ENCODE measurements at regions not wholly inside any gene's neighbourhood (a gene's known extent, or its start where the extent isn't known, plus 50 kb on each side); places are given as distances from the start of the nearest gene placed in this dataset.

GRCh38 chr5:159673538-159673937 is 242.7 kb upstream of the ADRA1B start:
- Histone ChIP-seq H3K9me1 (ENCODE audit: control insufficient read depth, insufficient read depth, low read length) (no peaks in the 10 kb centered on the region), H3K9me3 (replicated peaks; ENCODE audit: control insufficient read depth, insufficient read depth, low read depth, low read length) (no peaks in the 10 kb centered on the region), H4K20me1 (replicated peaks; ENCODE audit: control insufficient read depth, insufficient read depth, low read length) (no peaks in the 10 kb centered on the region), H3K4me1 (replicated peaks in 1 of 2; ENCODE audit: control insufficient read depth in 2 of 2, insufficient read depth in 2 of 2, low read length in 2 of 2) (no peaks in the 10 kb centered on the region; a peak in 1 of 5 replicates), H3K4me2 (ENCODE audit: insufficient read depth, low read length) (no peak overlapping the region), H3K27me3 (ENCODE audit: control insufficient read depth in 2 of 2, insufficient read depth in 2 of 2, low read length in 2 of 2) (no peaks in the 10 kb centered on the region), H3K79me2 (ENCODE audit: control insufficient read depth, insufficient read depth, low read length) (no peaks in the 10 kb centered on the region), H2AFZ (ENCODE audit: low read depth, low read length) (no peak overlapping the region), H3K36me3 (ENCODE audit: control insufficient read depth, insufficient read depth, low read length) (no peaks in the 10 kb centered on the region), H3K9ac (ENCODE audit: insufficient read depth in 1 of 2, low read depth in 2 of 2, low read length in 2 of 2) (no peak overlapping the region), H3K4me3 (no peak overlapping the region), H3K27ac (ENCODE audit: extremely low read depth, low read depth, low read length) (no peak overlapping the region)
- no peak for FAIRE-seq
- POLR2A ChIA-PET: no interaction called here
- CTCF ChIA-PET (ENCODE audit: low intra/inter-chr PET ratio): no interaction called here
- no peak for TF ChIP-seq CBX1 (IDR thresholded peaks at IDR 0.05; ENCODE audit: low read depth)
- TF ChIP-seq ZNF699 (CRISPR knock-in tag; IDR thresholded peaks at IDR 0.05; ENCODE audit: insufficient replicate concordance): no peak
- TF ChIP-seq ZNF41 (CRISPR knock-in tag; conservative IDR thresholded peaks at IDR 0.05): no peak
- no peak for TF ChIP-seq RBM17 (IDR thresholded peaks at IDR 0.05; ENCODE audit: borderline replicate concordance, low read depth, low read length)
- WGBS (ENCODE audit: insufficient coverage, low coverage, missing lambda C conversion rate): 0% methylated on average over 2 of the region's 2 CpGs
- no TSS peak for BruUV-seq (replicated peaks)
- in situ Hi-C loops (cut with MboI) (no loop called here), intact Hi-C loops (cut with micrococcal nuclease) (no loop called here)
- no peak for ATAC-seq
- no peak for DNase-seq (ENCODE audit: extremely low read depth in 1 of 4, low spot score in 3 of 4)

- ChIA-PET CTCF (ENCODE audit: low intra/inter-chr PET ratio) (no interaction called here), POLR2A (no interaction called here)
- ATAC-seq (no peak), DNase-seq (ENCODE audit: extremely low read depth in 1 of 4, low spot score in 3 of 4) (no peak), FAIRE-seq (no peak)
- H3K4me1 ChIP-seq (replicated peaks in 1 of 2; ENCODE audit: control insufficient read depth in 2 of 2, insufficient read depth in 2 of 2, low read length in 2 of 2): no peaks in the 10 kb centered on the region
- intact Hi-C loops (cut with micrococcal nuclease): no loop called here
- no peak overlapping the region for H3K9ac ChIP-seq (ENCODE audit: insufficient read depth in 1 of 2, low read depth in 2 of 2, low read length in 2 of 2)
- BruUV-seq (replicated peaks): no TSS peak
- H3K9me3 ChIP-seq (replicated peaks; ENCODE audit: control insufficient read depth, insufficient read depth, low read depth, low read length): no peaks in the 10 kb centered on the region
- H3K27me3 ChIP-seq (ENCODE audit: control insufficient read depth in 2 of 2, insufficient read depth in 2 of 2, low read length in 2 of 2): no peaks in the 10 kb centered on the region
- no peak overlapping the region for H3K4me2 ChIP-seq (ENCODE audit: insufficient read depth, low read length)
- no peak overlapping the region for H3K4me3 ChIP-seq
- H3K36me3 ChIP-seq (ENCODE audit: control insufficient read depth, insufficient read depth, low read length): no peaks in the 10 kb centered on the region
- no peak for TF ChIP-seq OTX1 (CRISPR knock-in tag; IDR thresholded peaks at IDR 0.05)
- in situ Hi-C loops (cut with MboI): no loop called here
- 0% methylated on average over 1 of the region's 1 CpG for WGBS (ENCODE audit: insufficient coverage, low coverage, missing lambda C conversion rate)
- H3K79me2 ChIP-seq (ENCODE audit: control insufficient read depth, insufficient read depth, low read length): no peaks in the 10 kb centered on the region
- H3K9me1 ChIP-seq (ENCODE audit: control insufficient read depth, insufficient read depth, low read length): no peaks in the 10 kb centered on the region
- no peak overlapping the region for H2AFZ ChIP-seq (ENCODE audit: low read depth, low read length)
- H4K20me1 ChIP-seq (replicated peaks; ENCODE audit: control insufficient read depth, insufficient read depth, low read length): no peaks in the 10 kb centered on the region
- no peak overlapping the region for H3K27ac ChIP-seq (ENCODE audit: extremely low read depth, low read depth, low read length)
Observed at GRCh38 chr5:159678657-159679392, 237.5 kb upstream of the ADRA1B start.
